Stimulated activated CD4-positive, alpha-beta T cell treated with anti-CD3 and anti-CD28 coated beads, Interleukin-15, amount 100 ng/mL, for 24 hours (primary cell): ENCODE measurements at regions not wholly inside any gene's neighbourhood (a gene's known extent, or its start where the extent isn't known, plus 50 kb on each side); places are given as distances from the start of the nearest gene placed in this dataset.
"Not testable (repeated sequence)": the region's sequence is repeated elsewhere in the genome, so short reads cannot be mapped to it uniquely, and the experiment has no call there.

ENCODE experiments used
- DNase-seq: peaks from one replicate; pipeline ENCODE4 v3.0.0-alpha.2; 2020

- DNase-seq = no peak
Observed at GRCh38 chr12:131493068-131493826, 217.6 kb upstream of the SFSWAP start.

GRCh38 chr12:131494216-131494615 lies 216.7 kb upstream of the SFSWAP start:
- DNase-seq = no peak

- no peak for DNase-seq
Observed at GRCh38 chr12:131494741-131495524, 216.0 kb upstream of the SFSWAP start.

- no peak for DNase-seq
Observed at GRCh38 chr12:131497966-131498365, 212.9 kb upstream of the SFSWAP start.

GRCh38 chr12:131499160-131499863 lies 211.6 kb upstream of the SFSWAP start:
- DNase-seq = no peak

- DNase-seq = no peak
Observed at GRCh38 chr12:131499864-131500190, 211.1 kb upstream of the SFSWAP start.

- DNase-seq = no peak
Observed at GRCh38 chr12:131500564-131500963, 210.3 kb upstream of the SFSWAP start.

- DNase-seq = no peak
Observed at GRCh38 chr12:131505561-131505960, 205.3 kb upstream of the SFSWAP start.

- no peak for DNase-seq
Observed at GRCh38 chr12:131506426-131506825, 204.5 kb upstream of the SFSWAP start.

GRCh38 chr12:131507094-131507493 lies 203.8 kb upstream of the SFSWAP start:
- DNase-seq = no peak

GRCh38 chr12:131507881-131508280 lies 203.0 kb upstream of the SFSWAP start:
- DNase-seq = no peak

GRCh38 chr12:131509701-131510100 lies 201.2 kb upstream of the SFSWAP start:
- no peak for DNase-seq

GRCh38 chr12:131510431-131510830 lies 200.5 kb upstream of the SFSWAP start:
- no peak for DNase-seq

- DNase-seq = peak; percentile 70
Observed at GRCh38 chr12:131511391-131511802, 199.5 kb upstream of the SFSWAP start.

GRCh38 chr12:131511803-131512561 lies 198.9 kb upstream of the SFSWAP start:
- DNase-seq = no peak

GRCh38 chr12:131513606-131514005 lies 197.3 kb upstream of the SFSWAP start:
- DNase-seq = no peak

GRCh38 chr12:131520553-131520952 lies 190.3 kb upstream of the SFSWAP start:
- DNase-seq = not testable (repeated sequence)

- no peak for DNase-seq
Observed at GRCh38 chr12:131521326-131521725, 189.6 kb upstream of the SFSWAP start.

- DNase-seq = no peak
Observed at GRCh38 chr12:131525795-131526508, 184.9 kb upstream of the SFSWAP start.

- no peak for DNase-seq
Observed at GRCh38 chr12:131527092-131527491, 183.8 kb upstream of the SFSWAP start.

- DNase-seq = no peak
Observed at GRCh38 chr12:131527736-131528135, 183.2 kb upstream of the SFSWAP start.

GRCh38 chr12:131528144-131528543 lies 182.7 kb upstream of the SFSWAP start:
- no peak for DNase-seq
